ENCODE measurements at regions not wholly inside any gene's neighbourhood (a gene's known extent, or its start where the extent isn't known, plus 50 kb on each side); places are given as distances from the start of the nearest gene placed in this dataset.

DNA sequence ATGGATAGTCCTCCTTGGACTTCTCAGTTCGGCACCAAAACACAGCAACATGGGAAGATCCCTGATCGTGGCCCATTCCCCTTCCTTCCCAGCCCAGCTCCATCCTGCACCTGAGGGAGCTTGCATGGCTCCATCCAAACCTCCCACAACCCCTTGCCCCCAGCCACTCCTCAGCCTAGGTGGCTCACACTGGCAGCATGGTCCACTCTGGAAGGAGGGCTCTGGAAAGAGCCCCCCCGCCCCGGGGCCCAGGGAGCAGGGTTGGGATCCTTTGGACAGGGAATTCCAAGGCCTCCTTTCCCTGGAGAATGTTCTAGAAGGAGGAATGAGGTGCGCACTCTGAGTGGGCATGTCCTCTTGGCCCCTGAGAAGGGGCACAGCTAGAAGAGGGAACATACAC is 62.8 kb upstream of the ID2 start:
- no peak overlapping the region for H3K4me3 ChIP-seq (ENCODE audit: control insufficient read depth, low read depth, low read length)
- TF ChIP-seq, protein P1, sequence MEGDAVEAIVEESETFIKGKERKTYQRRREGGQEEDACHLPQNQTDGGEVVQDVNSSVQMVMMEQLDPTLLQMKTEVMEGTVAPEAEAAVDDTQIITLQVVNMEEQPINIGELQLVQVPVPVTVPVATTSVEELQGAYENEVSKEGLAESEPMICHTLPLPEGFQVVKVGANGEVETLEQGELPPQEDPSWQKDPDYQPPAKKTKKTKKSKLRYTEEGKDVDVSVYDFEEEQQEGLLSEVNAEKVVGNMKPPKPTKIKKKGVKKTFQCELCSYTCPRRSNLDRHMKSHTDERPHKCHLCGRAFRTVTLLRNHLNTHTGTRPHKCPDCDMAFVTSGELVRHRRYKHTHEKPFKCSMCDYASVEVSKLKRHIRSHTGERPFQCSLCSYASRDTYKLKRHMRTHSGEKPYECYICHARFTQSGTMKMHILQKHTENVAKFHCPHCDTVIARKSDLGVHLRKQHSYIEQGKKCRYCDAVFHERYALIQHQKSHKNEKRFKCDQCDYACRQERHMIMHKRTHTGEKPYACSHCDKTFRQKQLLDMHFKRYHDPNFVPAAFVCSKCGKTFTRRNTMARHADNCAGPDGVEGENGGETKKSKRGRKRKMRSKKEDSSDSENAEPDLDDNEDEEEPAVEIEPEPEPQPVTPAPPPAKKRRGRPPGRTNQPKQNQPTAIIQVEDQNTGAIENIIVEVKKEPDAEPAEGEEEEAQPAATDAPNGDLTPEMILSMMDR (conservative IDR thresholded peaks at IDR 0.05; ENCODE audit: control insufficient read depth, insufficient read depth, low read depth, low read length), result no peak
- DNase-seq (ENCODE audit: low read depth), result no peak

DNA sequence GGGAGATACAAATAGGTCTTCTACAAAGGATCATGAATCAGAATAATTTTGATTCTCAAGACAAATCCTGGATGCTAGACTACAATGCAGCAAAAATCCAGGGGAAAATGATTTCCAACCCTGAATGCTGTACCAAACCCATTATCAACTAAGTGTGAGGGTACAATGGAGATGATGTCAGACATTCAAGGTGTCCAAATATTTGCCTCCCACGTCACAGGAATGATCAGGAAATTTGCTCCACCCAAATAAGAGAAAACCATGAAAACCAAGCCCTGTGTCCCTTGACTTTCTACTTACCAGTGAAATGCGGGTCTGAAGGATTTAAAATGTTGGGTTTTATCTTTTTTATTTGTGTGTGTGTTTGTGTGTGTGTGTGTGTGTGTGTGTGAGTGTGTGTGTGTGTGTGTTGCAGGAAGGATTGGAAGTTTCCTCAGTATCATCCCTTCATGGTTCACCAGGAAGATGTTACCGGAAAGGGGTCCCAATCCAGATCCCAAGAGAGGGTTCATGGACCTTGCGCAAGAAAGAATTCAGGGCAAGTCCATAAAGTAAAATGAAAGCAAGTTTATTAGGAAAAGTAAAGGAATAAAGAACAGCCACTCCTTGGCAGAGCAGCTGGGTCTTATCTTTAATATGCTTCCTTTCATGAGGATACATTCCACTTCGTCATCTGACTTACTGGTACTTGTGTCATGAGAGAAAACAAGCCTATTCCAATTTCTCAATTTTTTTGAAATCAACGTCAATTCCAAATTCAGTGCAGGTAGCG is 61.1 kb upstream of the ID2 start:
- H3K4me3 ChIP-seq (ENCODE audit: control insufficient read depth, low read depth, low read length), result no peak overlapping the region
- TF ChIP-seq, protein P1 (conservative IDR thresholded peaks at IDR 0.05; ENCODE audit: control insufficient read depth, insufficient read depth, low read depth, low read length), result no peak
- DNase-seq (ENCODE audit: low read depth), result no peak

DNA sequence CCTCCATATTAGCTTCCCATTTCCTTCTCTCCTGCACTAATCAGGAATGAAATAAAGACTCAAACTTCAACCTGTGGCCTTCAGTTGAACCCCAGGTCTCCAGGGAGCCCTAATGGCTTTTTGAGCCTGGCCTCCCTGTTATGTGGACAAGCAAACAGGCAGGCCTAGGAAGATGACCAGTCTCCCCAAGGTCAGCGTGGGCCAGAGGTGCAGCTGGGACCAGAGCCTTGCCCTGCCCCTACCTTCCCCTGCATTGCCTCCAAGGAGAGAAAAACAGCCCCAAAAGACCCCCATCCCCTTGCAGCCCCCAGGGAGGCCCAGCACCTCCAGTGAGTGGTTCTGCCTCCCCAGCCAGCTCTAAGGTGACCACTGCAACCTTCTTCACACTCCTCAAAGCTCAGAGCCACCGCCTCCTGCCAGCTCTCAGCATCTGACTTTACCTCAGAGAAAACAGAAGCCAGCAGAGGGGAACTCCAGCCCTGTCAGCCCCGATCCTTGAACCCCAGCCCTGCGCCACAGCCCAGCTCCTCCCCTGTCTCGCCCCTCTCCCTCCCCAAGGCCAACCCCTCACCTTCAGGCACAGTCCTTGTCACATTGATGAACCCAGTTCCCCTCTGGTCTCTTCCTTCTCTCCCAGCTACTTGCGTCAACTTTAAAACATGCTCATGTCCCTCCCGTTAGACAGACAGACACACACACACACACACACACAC is 59.5 kb upstream of the ID2 start:
- no peak for DNase-seq (ENCODE audit: low read depth)
- H3K4me3 ChIP-seq (ENCODE audit: control insufficient read depth, low read depth, low read length), result no peak overlapping the region
- TF ChIP-seq, protein P1 (conservative IDR thresholded peaks at IDR 0.05; ENCODE audit: control insufficient read depth, insufficient read depth, low read depth, low read length), result no peak

DNA sequence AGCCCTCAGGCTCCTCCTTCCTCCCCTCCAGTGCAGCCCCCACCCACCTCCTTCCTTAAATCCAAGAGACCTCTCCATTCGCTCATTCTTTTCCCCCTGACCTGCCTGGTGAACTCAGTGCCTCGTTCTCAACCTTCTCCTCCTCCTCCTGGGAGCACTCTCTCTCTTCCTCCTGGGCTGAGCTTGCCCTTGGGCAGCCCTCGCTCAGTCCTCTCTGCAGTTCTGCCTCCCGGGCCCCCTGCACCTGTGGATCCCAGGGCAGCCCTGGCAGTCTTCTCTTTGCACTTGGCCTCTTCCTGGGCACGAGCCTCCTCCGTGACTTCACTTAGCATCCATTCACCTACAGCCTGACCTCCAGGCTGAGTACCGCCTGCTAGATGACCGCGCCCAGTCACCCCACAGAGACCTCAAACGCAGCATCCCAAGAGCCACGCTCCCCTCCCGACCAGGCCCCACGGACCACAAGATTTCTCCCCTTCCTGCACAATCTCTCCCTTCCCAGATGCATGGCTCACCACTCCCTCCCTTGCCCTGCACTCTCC is 58.9 kb upstream of the ID2 start:
- TF ChIP-seq, protein P1 (conservative IDR thresholded peaks at IDR 0.05; ENCODE audit: control insufficient read depth, insufficient read depth, low read depth, low read length), result no peak
- H3K4me3 ChIP-seq (ENCODE audit: control insufficient read depth, low read depth, low read length), result no peak overlapping the region
- DNase-seq (ENCODE audit: low read depth), result no peak

DNA sequence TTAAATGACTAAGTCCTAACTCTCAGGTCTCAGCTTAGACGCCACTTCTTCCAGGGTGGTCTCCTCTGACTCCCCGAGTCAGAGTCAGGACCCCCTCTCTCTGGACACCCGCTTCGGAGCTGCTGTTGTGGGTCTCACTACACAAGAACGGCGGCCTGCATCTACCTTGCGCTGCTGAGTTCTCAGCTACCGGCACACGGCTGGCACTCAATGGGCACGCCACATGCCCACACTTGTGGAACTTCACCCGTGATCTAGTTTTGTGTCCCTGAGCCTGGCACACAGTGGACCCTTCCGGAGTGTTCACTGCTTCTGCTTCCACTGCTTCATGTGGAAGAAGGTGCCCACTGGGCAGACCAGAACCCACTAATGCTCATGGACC is 58.3 kb upstream of the ID2 start:
- DNase-seq (ENCODE audit: low read depth), result no peak
- TF ChIP-seq, protein P1 (conservative IDR thresholded peaks at IDR 0.05; ENCODE audit: control insufficient read depth, insufficient read depth, low read depth, low read length), result no peak
- no peak overlapping the region for H3K4me3 ChIP-seq (ENCODE audit: control insufficient read depth, low read depth, low read length)

DNA sequence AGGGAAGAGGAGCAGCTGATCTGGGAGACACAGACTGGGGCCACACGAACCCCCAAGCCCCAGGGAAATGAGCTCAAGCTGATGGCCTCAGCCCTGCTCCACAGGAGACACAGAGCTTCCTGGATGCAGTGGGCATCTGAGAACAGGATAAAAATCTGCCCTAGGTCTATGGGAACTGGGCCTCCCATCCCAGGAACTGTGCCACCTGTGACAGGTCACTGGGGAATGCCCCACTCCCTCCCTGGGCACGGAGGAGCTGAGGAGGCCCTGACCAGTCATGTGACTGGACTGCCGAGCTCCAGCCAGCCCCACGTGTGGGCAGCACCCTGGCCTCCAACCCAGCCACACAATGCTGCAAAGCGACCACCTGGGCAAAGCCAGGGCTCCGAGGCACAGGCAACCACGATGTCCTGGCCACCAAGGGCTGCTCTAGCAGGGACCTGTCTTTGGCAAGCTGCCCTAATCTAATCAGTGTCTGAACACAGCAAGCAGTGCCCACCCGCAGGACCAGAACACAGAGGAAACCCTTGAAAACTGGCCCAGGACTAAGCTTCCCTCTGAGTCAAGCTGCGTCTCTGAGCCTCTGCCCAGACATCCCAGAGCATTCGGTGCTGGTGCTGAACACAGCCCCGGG is 57.8 kb upstream of the ID2 start:
- no peak for DNase-seq (ENCODE audit: low read depth)
- H3K4me3 ChIP-seq (ENCODE audit: control insufficient read depth, low read depth, low read length), result no peak overlapping the region
- TF ChIP-seq, protein P1 (conservative IDR thresholded peaks at IDR 0.05; ENCODE audit: control insufficient read depth, insufficient read depth, low read depth, low read length), result no peak

All from fibroblast of mammary gland (primary cell).